ENCODE measurements at regions not wholly inside any gene's neighbourhood (a gene's known extent, or its start where the extent isn't known, plus 50 kb on each side); places are given as distances from the start of the nearest gene placed in this dataset.

- no peak overlapping the region for H3K23ac ChIP-seq (ENCODE audit: insufficient read length)
Observed at GRCh38 chr13:102930566-102930965, 84.7 kb downstream of the ERCC5 start.

More at GRCh38 chr13:102930566-102930965, 84.7 kb downstream of the ERCC5 start:
- Histone ChIP-seq H3K79me1 (ENCODE audit: low read depth, low read length) (no peaks in the 10 kb centered on the region), H3K4ac (replicated peaks; ENCODE audit: insufficient read length, low read depth, low read length) (no peak overlapping the region), H3K9me3 (ENCODE audit: insufficient read depth in 2 of 2, low read depth in 1 of 2, low read length in 1 of 2) (no peaks in the 10 kb centered on the region), H3K27me3 (replicated peaks in 1 of 4; ENCODE audit: control insufficient read depth in 3 of 4, extremely low read depth in 1 of 4, insufficient read depth in 3 of 4, low read length in 3 of 4) (peaks cover 0 to 1% (median 0%) of the 10 kb centered on the region in 4 experiments; a peak in 1 of 7 replicates), H3K56ac (replicated peaks; ENCODE audit: insufficient read length, low read depth, low read length) (no peak overlapping the region), H3K9ac (replicated peaks in 1 of 4; ENCODE audit: extremely low read depth in 1 of 4, low read depth in 3 of 4, low read length in 3 of 4) (no peak overlapping the region), H3K79me2 (ENCODE audit: control insufficient read depth in 1 of 2, insufficient read depth in 2 of 2, low read length in 2 of 2) (no peaks in the 10 kb centered on the region), H3K4me2 (ENCODE audit: insufficient read depth in 1 of 2, low read depth in 2 of 2, low read length in 2 of 2) (no peak overlapping the region), H2AK5ac (ENCODE audit: low read depth, low read length) (no peak overlapping the region), H3K18ac (ENCODE audit: extremely low read depth, low read length) (no peak overlapping the region), H4K8ac (ENCODE audit: extremely low read depth, insufficient read depth, low read length) (no peak overlapping the region), H3K36me3 (ENCODE audit: control insufficient read depth in 2 of 4, insufficient read depth in 4 of 4, low read length in 3 of 4) (no peaks in the 10 kb centered on the region), H3K27ac (ENCODE audit: low read depth, low read length) (no peak overlapping the region), H4K5ac (ENCODE audit: insufficient read length, low read depth, low read length) (no peak overlapping the region), H2BK5ac (ENCODE audit: low read depth, low read length) (no peak overlapping the region), H2BK120ac (replicated peaks; ENCODE audit: low read depth, low read length) (no peak overlapping the region), H2BK12ac (ENCODE audit: low read depth, low read length) (no peak overlapping the region), H3K14ac (ENCODE audit: insufficient read length) (no peak overlapping the region), H4K91ac (replicated peaks; ENCODE audit: insufficient read length, low read length) (no peak overlapping the region), H4K20me1 (replicated peaks in 1 of 2; ENCODE audit: control insufficient read depth in 1 of 2, insufficient read depth in 2 of 2, low read length in 2 of 2) (no peaks in the 10 kb centered on the region), H3K4me3 (ENCODE audit: extremely low read depth in 1 of 4, insufficient read depth in 2 of 4, low read depth in 3 of 4, low read length in 4 of 4) (no peak overlapping the region), H2BK20ac (ENCODE audit: low read length) (no peak overlapping the region), H2AFZ (ENCODE audit: low read length) (no peak overlapping the region), H3K4me1 (replicated peaks in 1 of 4; ENCODE audit: control insufficient read depth in 3 of 4, insufficient read depth in 4 of 4, low read length in 3 of 4) (no peaks in the 10 kb centered on the region), H2BK15ac (ENCODE audit: low read length) (no peak overlapping the region), H3K23me2 (ENCODE audit: low read depth, low read length) (no peaks in the 10 kb centered on the region)
- 91% methylated on average over 3 of the region's 3 CpGs; no CpG with 5 or more reads in 1 of the 2 experiments for WGBS, 2 experiments (ENCODE audit: extremely low coverage in 1 of 2, insufficient coverage in 1 of 2, insufficient read length in 1 of 2, insufficient replicate concordance in 2 of 2, low coverage in 1 of 2, low lambda C conversion rate in 2 of 2, missing lambda C conversion rate in 1 of 2)
- DNase-seq (ENCODE audit: low read depth in 1 of 2, low spot score in 2 of 2), result no peak
- CTCF ChIA-PET (ENCODE audit: partially characterized antibody), result interaction anchor here (0.6 to 2.3 kb wide), 3 partner anchors 19 to 1911 kb away, joined by 3 to 6 read pairs (median 5); no protein-coding TSS in a partner anchor
- no peak for FAIRE-seq
- TF ChIP-seq POLR2A (IDR thresholded peaks at IDR 0.05; ENCODE audit: control extremely low read depth in 1 of 2, low read depth in 2 of 2, low read length in 2 of 2) (no peak), TAF1 (IDR thresholded peaks at IDR 0.05; ENCODE audit: low read depth, low read length) (no peak), POU5F1 (IDR thresholded peaks at IDR 0.05; ENCODE audit: low read depth, low read length) (no peak), EP300 (IDR thresholded peaks at IDR 0.05; ENCODE audit: borderline replicate concordance in 1 of 2, low read depth in 2 of 2, low read length in 2 of 2) (no peak), NANOG (IDR thresholded peaks at IDR 0.05; ENCODE audit: insufficient read depth, low read depth, low read length, poor library complexity, severe bottlenecking) (no peak), CREB1 (IDR thresholded peaks at IDR 0.05) (no peak), ATF3 (IDR thresholded peaks at IDR 0.05; ENCODE audit: insufficient read depth, low read depth, low read length) (no peak), CBX8 (IDR thresholded peaks at IDR 0.05; ENCODE audit: borderline replicate concordance, low read depth, low read length) (no peak), HDAC2 (IDR thresholded peaks at IDR 0.05; ENCODE audit: borderline replicate concordance in 1 of 2, low read depth in 2 of 2, low read length in 2 of 2) (no peak), SIX5 (IDR thresholded peaks at IDR 0.05; ENCODE audit: low read depth, low read length) (no peak), KDM5A (IDR thresholded peaks at IDR 0.05; ENCODE audit: low read length) (no peak), RXRA (IDR thresholded peaks at IDR 0.05; ENCODE audit: insufficient read depth, low read depth, low read length) (no peak)
- POLR2A ChIA-PET (ENCODE audit: partially characterized antibody), result no interaction called here

Data from H1 (cell line).